SU-DHL-6 (cell line): ENCODE measurements at regions not wholly inside any gene's neighbourhood (a gene's known extent, or its start where the extent isn't known, plus 50 kb on each side); places are given as distances from the start of the nearest gene placed in this dataset.

Experiments used
- H2AFZ ChIP-seq: fragments of 200-600 bp; sonication (generic); 2 replicates; pipeline ENCODE4 v1.6.1; 2014; ENCODE audit warnings: low read depth, mild to moderate bottlenecking, moderate library complexity, mixed read lengths, antibody characterized with exemption, low read length; ENCODE audit not compliant: severe bottlenecking
- H3F3A ChIP-seq: fragments of 200-600 bp; shearing (Covaris generic); 2 replicates; pipeline ENCODE4 v1.6.0; 2016; ENCODE audit warnings: antibody characterized with exemption, mild to moderate bottlenecking; ENCODE audit not compliant: insufficient read depth
- H3K27ac ChIP-seq: fragments of 200-600 bp; sonication (generic); 2 replicates; pipeline ENCODE4 v1.5.1; 2016; ENCODE audit warnings: low read depth, mild to moderate bottlenecking, low read length, moderate library complexity, mixed read lengths
- H3K27me3 ChIP-seq: fragments of 200-600 bp; sonication (generic), shearing (Covaris generic); 2 replicates; pipeline ENCODE4 v1.6.0; 2014; ENCODE audit warnings: mild to moderate bottlenecking, low read length
- H3K36me3 ChIP-seq: fragments of 200-600 bp; sonication (generic); 2 replicates; pipeline ENCODE4 v1.6.1; 2014; ENCODE audit warnings: mild to moderate bottlenecking, low read length, mixed read lengths
- H3K4me2 ChIP-seq: fragments of 300-600, 200-600 bp; shearing (Covaris generic), sonication (generic); 2 replicates; pipeline ENCODE4 v1.6.0; 2014; ENCODE audit warnings: low read length, low read depth, mild to moderate bottlenecking; ENCODE audit not compliant: poor library complexity, severe bottlenecking
- H3K4me3 ChIP-seq: fragments of 200-600 bp; sonication (generic); 2 replicates; pipeline ENCODE4 v1.5.1; 2014; ENCODE audit warnings: antibody characterized with exemption, low read length, mild to moderate bottlenecking, mixed read lengths; ENCODE audit not compliant: insufficient read depth, poor library complexity, severe bottlenecking
- H3K79me2 ChIP-seq: fragments of 200-600 bp; sonication (generic); 2 replicates; pipeline ENCODE4 v1.6.1; 2014; ENCODE audit warnings: mild to moderate bottlenecking, low read length, moderate library complexity; ENCODE audit not compliant: insufficient read depth
- H3K9ac ChIP-seq: fragments of 200-600 bp; sonication (generic); 2 replicates; pipeline ENCODE4 v1.7.0; 2014; ENCODE audit warnings: mild to moderate bottlenecking, low read length
- H3K9me2 ChIP-seq: fragments of 200-600 bp; sonication (generic); replicated peaks from 2 replicates; pipeline ENCODE4 v1.6.1; 2014; ENCODE audit warnings: low read length; ENCODE audit not compliant: insufficient read depth
- H3K9me3 ChIP-seq: fragments of 200-600 bp; sonication (generic); 2 replicates; pipeline ENCODE4 v1.6.1; 2014; ENCODE audit warnings: low read length, mixed read lengths; ENCODE audit not compliant: insufficient read depth
- H4K20me1 ChIP-seq: fragments of 200-600 bp; sonication (generic); 2 replicates; pipeline ENCODE4 v1.6.1; 2014; ENCODE audit warnings: low read depth, mild to moderate bottlenecking, antibody characterized with exemption, low read length, moderate library complexity, mixed read lengths
- EZH2phosphoT487 ChIP-seq: fragments of 200-600 bp; sonication (generic), shearing (Covaris generic); conservative IDR thresholded peaks from 2 replicates; pipeline ENCODE4 v1.6.1; 2018; ENCODE audit warnings: mild to moderate bottlenecking, antibody characterized with exemption, low read length, moderate library complexity, mixed read lengths
- TF ChIP-seq, protein P1 (sequence below): fragments of 200-600 bp; sonication (generic); IDR thresholded peaks from one replicate; pipeline ENCODE4 v1.5.1; 2017; ENCODE audit warnings: antibody characterized with exemption, mild to moderate bottlenecking, low read length, moderate library complexity; ENCODE audit not compliant: insufficient read depth, poor library complexity, severe bottlenecking

DNA sequence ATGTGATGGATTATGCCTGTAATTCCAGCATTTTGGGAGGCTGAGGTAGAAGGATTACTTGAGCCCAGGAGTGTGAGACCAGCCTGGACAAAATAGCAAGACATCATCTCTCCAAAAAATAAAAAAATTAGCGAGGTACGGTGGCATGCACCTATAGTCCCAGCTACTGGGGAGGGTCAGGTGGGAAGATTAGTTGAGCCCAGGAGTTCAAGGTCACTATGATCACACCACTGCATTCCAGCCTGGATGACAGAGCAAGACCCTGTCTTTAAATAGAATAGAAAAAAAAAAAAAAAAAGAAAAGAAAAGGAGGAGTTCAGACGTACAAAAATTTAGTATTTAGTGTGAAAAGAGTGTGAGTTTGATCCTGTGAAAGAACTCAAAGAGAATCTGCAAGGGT is 154.9 kb downstream of the NR4A2 start:
- H3K27ac ChIP-seq: no peak overlapping the region
- no peaks in the 10 kb centered on the region for H3K36me3 ChIP-seq
- no peaks in the 10 kb centered on the region for H3F3A ChIP-seq
- TF ChIP-seq, protein P1, sequence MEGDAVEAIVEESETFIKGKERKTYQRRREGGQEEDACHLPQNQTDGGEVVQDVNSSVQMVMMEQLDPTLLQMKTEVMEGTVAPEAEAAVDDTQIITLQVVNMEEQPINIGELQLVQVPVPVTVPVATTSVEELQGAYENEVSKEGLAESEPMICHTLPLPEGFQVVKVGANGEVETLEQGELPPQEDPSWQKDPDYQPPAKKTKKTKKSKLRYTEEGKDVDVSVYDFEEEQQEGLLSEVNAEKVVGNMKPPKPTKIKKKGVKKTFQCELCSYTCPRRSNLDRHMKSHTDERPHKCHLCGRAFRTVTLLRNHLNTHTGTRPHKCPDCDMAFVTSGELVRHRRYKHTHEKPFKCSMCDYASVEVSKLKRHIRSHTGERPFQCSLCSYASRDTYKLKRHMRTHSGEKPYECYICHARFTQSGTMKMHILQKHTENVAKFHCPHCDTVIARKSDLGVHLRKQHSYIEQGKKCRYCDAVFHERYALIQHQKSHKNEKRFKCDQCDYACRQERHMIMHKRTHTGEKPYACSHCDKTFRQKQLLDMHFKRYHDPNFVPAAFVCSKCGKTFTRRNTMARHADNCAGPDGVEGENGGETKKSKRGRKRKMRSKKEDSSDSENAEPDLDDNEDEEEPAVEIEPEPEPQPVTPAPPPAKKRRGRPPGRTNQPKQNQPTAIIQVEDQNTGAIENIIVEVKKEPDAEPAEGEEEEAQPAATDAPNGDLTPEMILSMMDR: no peak
- TF ChIP-seq EZH2phosphoT487: no peak
- H3K79me2 ChIP-seq: no peaks in the 10 kb centered on the region
- no peaks in the 10 kb centered on the region for H3K9me2 ChIP-seq
- H2AFZ ChIP-seq: no peak overlapping the region
- no peaks in the 10 kb centered on the region for H3K27me3 ChIP-seq
- no peak overlapping the region for H3K4me2 ChIP-seq
- H3K9me3 ChIP-seq: no peaks in the 10 kb centered on the region
- H3K4me3 ChIP-seq: no peak overlapping the region
- no peaks in the 10 kb centered on the region for H4K20me1 ChIP-seq
- no peak overlapping the region for H3K9ac ChIP-seq

DNA sequence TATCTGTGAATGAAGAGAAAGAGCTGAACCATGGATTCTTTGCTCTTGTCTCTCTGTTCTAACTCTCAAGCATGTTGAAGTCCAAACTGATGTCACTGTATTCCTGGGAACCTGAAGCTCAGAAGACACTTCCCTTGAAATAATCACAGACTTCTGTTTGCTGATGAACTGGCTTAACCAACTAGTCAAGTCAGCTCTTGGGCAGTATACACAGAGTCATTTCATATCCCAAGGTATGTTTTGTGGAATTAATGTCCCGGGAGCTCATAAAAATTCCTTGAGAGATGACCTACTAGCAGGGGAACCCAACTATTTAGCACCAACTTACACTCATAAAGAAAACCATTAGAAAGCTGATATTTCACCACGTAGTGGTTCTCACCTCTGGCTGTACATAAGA is 156.6 kb downstream of the NR4A2 start:
- H4K20me1 ChIP-seq: no peaks in the 10 kb centered on the region
- no peaks in the 10 kb centered on the region for H3K9me3 ChIP-seq
- TF ChIP-seq, protein P1: no peak
- no peak for TF ChIP-seq EZH2phosphoT487
- no peaks in the 10 kb centered on the region for H3K79me2 ChIP-seq
- no peak overlapping the region for H3K4me2 ChIP-seq
- H3K27ac ChIP-seq: no peak overlapping the region
- H3K27me3 ChIP-seq: no peaks in the 10 kb centered on the region
- no peak overlapping the region for H2AFZ ChIP-seq
- H3K9me2 ChIP-seq: no peaks in the 10 kb centered on the region
- H3K9ac ChIP-seq: no peak overlapping the region
- H3K4me3 ChIP-seq: no peak overlapping the region
- H3F3A ChIP-seq: no peaks in the 10 kb centered on the region
- H3K36me3 ChIP-seq: no peaks in the 10 kb centered on the region

DNA sequence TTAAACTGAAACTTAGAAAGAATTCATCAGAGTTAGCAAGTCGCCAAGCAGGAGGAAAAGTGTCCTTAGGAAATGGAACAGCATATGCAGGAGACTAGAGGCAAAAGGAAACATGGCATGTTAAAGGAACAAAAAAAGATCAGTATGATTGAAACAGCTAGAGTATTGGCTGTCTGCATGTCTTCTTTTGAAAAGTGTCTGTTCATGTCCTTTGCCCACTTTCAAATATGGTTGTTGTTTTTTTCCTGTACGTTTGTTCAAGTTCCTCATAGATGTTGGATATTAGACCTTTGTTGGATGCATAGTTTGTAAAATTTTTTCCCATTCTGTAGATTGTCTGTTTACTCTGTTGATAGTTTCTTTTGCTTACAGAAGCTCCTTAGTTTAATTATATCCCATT is 161.6 kb downstream of the NR4A2 start:
- Histone ChIP-seq H3K9me3 (no peaks in the 10 kb centered on the region), H3K79me2 (no peaks in the 10 kb centered on the region), H3K27ac (no peak overlapping the region), H3K4me3 (no peak overlapping the region), H3K27me3 (no peaks in the 10 kb centered on the region), H3K4me2 (no peak overlapping the region), H3K9ac (no peak overlapping the region), H3K36me3 (no peaks in the 10 kb centered on the region), H4K20me1 (no peaks in the 10 kb centered on the region), H3K9me2 (no peaks in the 10 kb centered on the region), H3F3A (no peaks in the 10 kb centered on the region), H2AFZ (no peak overlapping the region)
- no peak for TF ChIP-seq EZH2phosphoT487
- TF ChIP-seq, protein P1: no peak

DNA sequence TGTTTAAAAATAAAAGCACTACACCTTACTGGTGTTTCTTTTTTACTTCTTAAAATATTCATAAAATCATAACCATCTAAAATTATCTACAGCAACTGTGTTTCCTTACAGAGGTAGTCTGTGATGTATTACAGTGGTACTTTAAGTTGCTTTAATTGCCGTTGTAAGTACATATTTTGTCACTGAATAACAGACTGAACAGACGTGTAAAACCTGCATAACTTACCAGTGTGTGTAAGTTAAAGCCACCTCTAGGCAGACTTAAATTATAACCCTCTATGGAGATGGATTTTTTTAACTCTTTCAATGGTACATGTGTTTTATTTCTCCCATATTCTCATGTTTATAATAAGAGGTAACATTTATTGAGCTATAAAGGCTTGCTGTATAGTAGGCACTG is 166.8 kb downstream of the NR4A2 start:
- no peak overlapping the region for H3K4me3 ChIP-seq
- H3K9ac ChIP-seq: no peak overlapping the region
- H3K79me2 ChIP-seq: no peaks in the 10 kb centered on the region
- no peaks in the 10 kb centered on the region for H3K9me2 ChIP-seq
- no peaks in the 10 kb centered on the region for H3F3A ChIP-seq
- no peaks in the 10 kb centered on the region for H4K20me1 ChIP-seq
- no peak overlapping the region for H2AFZ ChIP-seq
- no peaks in the 10 kb centered on the region for H3K36me3 ChIP-seq
- no peaks in the 10 kb centered on the region for H3K27me3 ChIP-seq
- no peak overlapping the region for H3K27ac ChIP-seq
- H3K9me3 ChIP-seq: no peaks in the 10 kb centered on the region
- H3K4me2 ChIP-seq: no peak overlapping the region
- TF ChIP-seq, protein P1: no peak
- TF ChIP-seq EZH2phosphoT487: no peak
